Mucosa of rectum (tissue), 2 donors: ENCODE measurements at regions not wholly inside any gene's neighbourhood (a gene's known extent, or its start where the extent isn't known, plus 50 kb on each side); places are given as distances from the start of the nearest gene placed in this dataset.

Source experiments
- H3K27ac ChIP-seq, 2 donors: one replicate each; pipeline ENCODE4 v1.7.0; 2013; ENCODE audit warnings: inconsistent platforms in 2 of 2, low read depth in 2 of 2, low read length in 2 of 2
- H3K27me3 ChIP-seq, 2 donors: one replicate each; pipeline ENCODE4 v1.7.0; 2013; ENCODE audit warnings: low read length in 2 of 2; ENCODE audit not compliant: control insufficient read depth in 2 of 2, insufficient read depth in 2 of 2
- H3K36me3 ChIP-seq, 2 donors: one replicate each; pipeline ENCODE4 v1.7.0; 2013; ENCODE audit warnings: low read length in 2 of 2; ENCODE audit not compliant: control insufficient read depth in 2 of 2, insufficient read depth in 2 of 2
- H3K4me1 ChIP-seq, 2 donors: one replicate each; pipeline ENCODE4 v1.7.0; 2013; ENCODE audit warnings: low read length in 2 of 2, mild to moderate bottlenecking in 1 of 2; ENCODE audit not compliant: control insufficient read depth in 2 of 2, insufficient read depth in 2 of 2
- H3K4me3 ChIP-seq, 2 donors: one replicate each; pipeline ENCODE4 v1.7.0; 2013; ENCODE audit warnings: low read length in 2 of 2
- H3K9ac ChIP-seq, 2 donors: one replicate each; pipeline ENCODE4 v1.7.0; 2013; ENCODE audit warnings: low read length in 2 of 2, low read depth in 1 of 2, mild to moderate bottlenecking in 1 of 2
- H3K9me3 ChIP-seq, 2 donors: one replicate each; pipeline ENCODE4 v1.7.0; 2013; ENCODE audit warnings: low read length in 2 of 2; ENCODE audit not compliant: control insufficient read depth in 2 of 2
- donor health status: healthy.
- donor health status: Normal muscosa, but diverticular disease.

DNA sequence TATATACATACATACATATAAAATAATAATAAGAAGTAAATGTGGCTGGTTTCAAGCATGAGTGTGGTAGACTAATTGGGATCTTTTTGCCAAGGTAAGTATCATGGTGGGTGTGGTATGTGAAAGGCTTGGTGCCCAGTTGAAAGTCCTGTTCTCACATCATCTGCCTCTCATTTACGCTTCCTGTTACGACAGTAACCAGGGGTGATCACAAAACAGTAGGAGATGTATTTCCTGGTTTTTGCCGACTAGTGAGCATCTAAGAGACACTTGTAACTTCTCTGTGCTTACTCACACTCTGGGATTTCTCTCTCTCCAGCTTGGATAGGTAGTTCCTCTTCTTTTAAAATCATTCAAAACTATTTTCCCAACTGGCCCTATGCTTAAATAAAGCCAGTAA, 1028.3 kb upstream of the NR2F2 start:
- Histone ChIP-seq H3K9ac (no peak overlapping the region), H3K27ac (no peak overlapping the region), H3K9me3 (no peaks in the 10 kb centered on the region), H3K36me3 (no peaks in the 10 kb centered on the region), H3K27me3 (no peaks in the 10 kb centered on the region), H3K4me3 (no peak overlapping the region), H3K4me1 (no peaks in the 10 kb centered on the region)

DNA sequence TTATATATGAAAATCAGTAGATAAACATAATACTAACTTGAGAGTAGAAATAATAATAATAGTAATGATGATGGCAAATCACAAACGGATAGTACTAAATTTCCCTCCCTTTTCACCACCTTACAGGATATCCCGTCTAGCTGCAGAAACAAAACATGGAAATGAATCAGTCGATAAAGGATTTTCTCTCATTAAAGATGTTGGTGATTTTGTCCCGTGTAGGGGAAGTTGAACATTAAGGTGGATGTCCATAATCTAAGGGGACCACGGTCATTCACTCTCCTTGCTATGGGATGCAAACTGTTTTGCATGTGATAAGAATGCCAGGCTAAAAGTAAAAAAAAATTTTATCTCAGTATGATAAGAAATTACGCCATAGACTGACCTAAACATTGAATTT, 1027.7 kb upstream of the NR2F2 start:
- Histone ChIP-seq H3K4me3 (no peak overlapping the region), H3K4me1 (no peaks in the 10 kb centered on the region), H3K36me3 (no peaks in the 10 kb centered on the region), H3K27ac (no peak overlapping the region), H3K9me3 (no peaks in the 10 kb centered on the region), H3K27me3 (no peaks in the 10 kb centered on the region), H3K9ac (no peak overlapping the region)

DNA sequence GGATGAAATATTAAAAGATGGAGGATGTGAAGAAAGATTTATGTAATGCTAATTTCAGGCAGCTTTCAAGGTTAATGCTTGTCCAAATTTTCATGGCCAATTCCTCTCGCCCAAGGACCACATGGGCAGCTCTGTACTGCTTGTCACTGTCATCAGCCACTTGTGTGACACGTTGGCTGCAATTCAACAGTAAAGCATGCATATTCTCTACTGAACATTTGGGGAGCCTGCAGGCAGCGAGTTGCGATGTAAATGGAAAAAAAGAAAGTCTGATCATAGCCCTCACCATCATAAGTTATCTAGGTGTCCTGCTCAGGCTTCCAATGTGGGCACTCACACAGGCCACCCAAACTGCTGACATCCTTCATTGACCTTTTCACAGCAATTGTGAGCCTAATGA, 1026.8 kb upstream of the NR2F2 start:
- H3K27me3 ChIP-seq = no peaks in the 10 kb centered on the region
- H3K4me1 ChIP-seq = no peaks in the 10 kb centered on the region
- no peak overlapping the region for H3K9ac ChIP-seq
- peak overlapping the region; percentile 49 to 51 for H3K27ac ChIP-seq
- H3K36me3 ChIP-seq = no peaks in the 10 kb centered on the region
- no peak overlapping the region for H3K4me3 ChIP-seq
- no peaks in the 10 kb centered on the region for H3K9me3 ChIP-seq

DNA sequence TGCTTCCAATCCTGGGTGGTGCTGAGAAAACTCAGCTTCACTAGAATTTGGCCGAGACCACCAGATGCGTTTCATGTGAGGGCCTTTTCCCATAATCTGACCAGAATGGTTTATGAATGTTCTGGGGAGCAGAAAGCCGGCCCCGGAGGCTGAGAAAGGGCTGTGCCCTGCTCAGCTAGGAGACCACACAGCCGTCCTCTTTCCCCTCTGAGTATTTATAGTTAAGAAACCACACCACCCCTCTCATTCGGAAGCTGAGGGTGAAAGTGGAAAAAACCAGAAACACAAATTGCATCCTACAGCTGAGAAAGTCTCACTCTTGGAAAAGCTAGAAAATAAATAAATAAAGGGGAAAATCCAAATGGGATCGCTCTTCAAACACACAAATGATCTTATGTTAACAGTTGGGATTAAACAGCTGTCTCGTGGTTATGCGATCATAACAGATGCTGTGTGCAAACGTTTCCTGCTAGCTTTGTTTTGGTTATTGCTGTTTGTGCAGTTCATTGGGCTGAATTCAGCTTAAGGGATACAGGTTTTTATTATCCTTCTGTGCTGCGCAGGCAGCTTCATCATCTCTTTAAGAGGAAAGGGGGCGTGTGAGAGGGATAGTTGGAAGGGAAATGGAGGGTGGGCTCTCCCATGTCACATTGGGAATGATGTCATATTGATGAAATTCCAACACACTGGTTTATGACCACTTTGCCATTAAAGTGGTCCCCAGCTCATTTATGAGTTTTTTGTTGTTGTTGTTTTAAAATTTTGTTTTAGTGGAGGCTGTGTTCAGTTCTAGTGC, 1026.2 kb upstream of the NR2F2 start:
- no peaks in the 10 kb centered on the region for H3K27me3 ChIP-seq
- no peaks in the 10 kb centered on the region for H3K36me3 ChIP-seq
- H3K9me3 ChIP-seq = no peaks in the 10 kb centered on the region
- H3K27ac ChIP-seq = peak overlapping the region; percentile 49 to 51
- H3K4me3 ChIP-seq = no peak overlapping the region
- H3K9ac ChIP-seq = no peak overlapping the region
- H3K4me1 ChIP-seq = no peaks in the 10 kb centered on the region

DNA sequence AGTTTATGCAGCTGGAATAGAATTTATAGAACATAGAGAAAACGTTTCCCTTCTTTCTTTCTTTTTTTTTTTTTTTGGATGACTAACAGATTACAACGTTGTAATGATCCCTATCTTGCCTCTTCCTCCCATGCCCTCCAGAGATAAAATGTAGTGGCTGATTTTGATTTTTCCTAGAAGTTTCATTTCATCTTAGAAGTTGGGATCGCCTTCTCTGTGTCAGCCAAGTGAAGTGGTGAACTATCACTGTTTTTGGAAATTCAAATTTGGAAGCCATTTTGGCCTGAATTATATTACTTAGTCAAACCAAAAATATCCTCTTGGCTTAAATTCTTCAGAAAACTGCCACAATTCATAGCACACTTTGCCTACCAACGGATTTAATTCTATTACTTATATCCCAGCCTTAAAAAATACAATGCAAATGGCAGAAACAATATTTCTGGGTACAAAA, 1025.5 kb upstream of the NR2F2 start:
- no peaks in the 10 kb centered on the region for H3K9me3 ChIP-seq
- no peaks in the 10 kb centered on the region for H3K4me1 ChIP-seq
- no peaks in the 10 kb centered on the region for H3K27me3 ChIP-seq
- no peaks in the 10 kb centered on the region for H3K36me3 ChIP-seq
- no peak overlapping the region for H3K9ac ChIP-seq
- H3K27ac ChIP-seq = peak overlapping the region; percentile 47 to 49
- H3K4me3 ChIP-seq = no peak overlapping the region

DNA sequence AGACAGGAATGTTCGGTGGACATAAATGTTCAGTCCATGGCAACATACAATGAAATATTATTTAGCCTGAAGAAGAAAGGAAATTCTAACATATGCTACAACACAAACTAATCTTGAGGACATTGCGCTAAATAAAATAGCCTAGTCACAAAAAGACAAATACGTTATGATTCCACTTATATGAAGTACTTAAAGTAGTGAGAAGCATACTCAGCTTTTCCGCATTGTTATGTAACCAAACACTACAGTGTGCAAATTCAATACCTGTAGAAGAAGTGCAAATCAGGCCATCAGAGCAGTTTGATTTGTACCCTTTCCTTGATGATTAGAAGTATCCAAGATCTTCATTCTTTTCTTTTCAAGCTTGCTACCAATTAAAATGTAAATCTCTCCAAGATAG, 1023.4 kb upstream of the NR2F2 start:
- H3K9me3 ChIP-seq = no peaks in the 10 kb centered on the region
- no peak overlapping the region for H3K9ac ChIP-seq
- H3K27me3 ChIP-seq = no peaks in the 10 kb centered on the region
- H3K27ac ChIP-seq = no peak overlapping the region
- no peaks in the 10 kb centered on the region for H3K36me3 ChIP-seq
- H3K4me3 ChIP-seq = no peak overlapping the region
- H3K4me1 ChIP-seq = no peaks in the 10 kb centered on the region

DNA sequence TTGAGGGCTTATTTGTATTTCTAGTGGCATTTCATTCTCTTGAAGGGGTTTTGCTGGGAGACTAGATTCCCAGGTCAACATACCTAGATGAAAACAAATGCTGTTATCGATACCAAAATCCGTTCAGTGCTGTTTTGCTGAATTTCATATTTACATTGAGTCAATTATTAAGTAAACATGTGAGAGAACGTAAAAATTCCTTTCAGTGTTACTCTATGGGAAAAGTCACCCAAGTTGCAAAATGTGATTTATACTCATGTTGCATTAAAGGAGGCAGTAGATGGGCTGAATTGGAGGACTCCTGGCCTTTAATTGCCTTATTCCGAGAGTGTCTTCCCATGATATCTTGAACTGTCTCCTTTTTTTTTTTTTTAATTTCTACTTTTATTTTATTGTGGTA, 1011.3 kb upstream of the NR2F2 start:
- no peak overlapping the region for H3K4me3 ChIP-seq
- no peaks in the 10 kb centered on the region for H3K36me3 ChIP-seq
- no peaks in the 10 kb centered on the region for H3K27me3 ChIP-seq
- no peaks in the 10 kb centered on the region for H3K9me3 ChIP-seq
- no peak overlapping the region for H3K9ac ChIP-seq
- no peak overlapping the region for H3K27ac ChIP-seq
- no peaks in the 10 kb centered on the region for H3K4me1 ChIP-seq

DNA sequence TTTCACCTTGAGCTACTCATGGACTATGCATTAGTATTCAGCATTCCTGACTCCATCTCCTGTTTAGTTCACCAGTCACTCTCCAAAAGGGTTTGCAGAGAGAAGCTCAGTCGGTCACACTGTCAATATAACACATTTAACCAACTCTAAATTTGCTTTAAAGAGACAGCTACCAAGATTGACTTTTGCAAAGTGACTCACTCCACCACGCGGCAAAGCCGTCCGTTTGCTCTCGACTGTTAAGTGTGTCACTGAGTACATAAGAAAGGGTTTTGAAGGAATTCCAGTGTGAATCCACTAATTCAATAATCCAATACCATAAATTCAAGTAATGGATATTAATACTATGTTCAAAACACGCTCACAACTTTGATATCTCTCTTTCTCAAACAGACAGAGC, 1006.7 kb upstream of the NR2F2 start:
- Histone ChIP-seq H3K9ac (no peak overlapping the region), H3K9me3 (peaks cover 0 to 2% of the 10 kb centered on the region in 2 donors), H3K27ac (no peak overlapping the region), H3K4me1 (no peaks in the 10 kb centered on the region), H3K27me3 (no peaks in the 10 kb centered on the region), H3K36me3 (no peaks in the 10 kb centered on the region), H3K4me3 (no peak overlapping the region)

DNA sequence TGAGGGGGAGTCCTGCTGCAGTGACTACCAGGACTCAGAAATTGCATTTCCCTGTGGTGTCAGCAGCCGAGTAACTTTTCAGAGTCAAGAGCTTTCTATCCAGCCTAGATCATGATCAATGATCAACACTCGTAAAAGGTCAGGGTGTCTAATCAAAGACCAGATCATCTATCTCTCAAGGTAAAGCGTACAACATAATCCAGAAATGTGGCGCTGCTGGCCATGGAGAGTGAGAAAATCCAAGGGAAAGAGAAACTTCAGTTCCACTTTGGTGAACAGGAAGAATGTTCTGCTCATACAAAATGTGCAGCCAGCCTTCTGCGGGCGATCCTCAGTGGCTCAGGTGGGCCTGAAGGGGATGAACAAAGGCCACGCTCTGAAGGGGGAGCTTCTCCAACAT, 1005.8 kb upstream of the NR2F2 start:
- Histone ChIP-seq H3K4me3 (no peak overlapping the region), H3K36me3 (no peaks in the 10 kb centered on the region), H3K9me3 (peaks cover 0 to 2% of the 10 kb centered on the region in 2 donors), H3K9ac (no peak overlapping the region), H3K4me1 (no peaks in the 10 kb centered on the region), H3K27me3 (no peaks in the 10 kb centered on the region), H3K27ac (no peak overlapping the region)

DNA sequence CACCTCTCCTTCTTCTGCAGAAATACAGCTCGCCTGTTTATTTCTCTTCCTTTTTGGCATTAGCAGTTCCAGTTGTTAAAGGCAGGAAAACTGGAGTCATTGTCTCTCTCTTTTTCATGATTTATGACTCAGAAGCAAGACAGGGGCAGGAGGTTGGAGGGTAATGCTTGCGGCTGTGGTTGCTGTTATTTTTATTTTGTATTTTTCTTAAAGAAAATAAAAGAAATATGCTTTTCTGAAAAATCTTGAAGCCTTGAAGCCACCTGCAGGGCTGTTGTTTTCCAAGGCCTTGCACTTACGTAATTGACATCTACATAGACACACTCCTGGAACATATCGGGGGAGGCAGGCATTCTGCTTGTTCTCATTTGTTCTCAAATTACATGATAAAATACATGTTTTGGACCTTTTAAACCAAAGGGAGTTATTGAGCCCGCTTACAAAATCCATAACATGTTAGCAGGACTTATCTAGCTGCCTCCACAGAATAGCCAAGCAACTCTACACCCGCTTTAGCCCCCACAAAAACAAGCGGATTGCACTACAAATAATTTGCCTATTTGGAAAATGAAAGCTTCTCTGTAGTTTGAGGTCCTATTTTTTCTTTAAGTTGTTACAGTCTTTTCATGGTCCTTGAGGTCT, 1004.6 kb upstream of the NR2F2 start:
- Histone ChIP-seq H3K27me3 (no peaks in the 10 kb centered on the region), H3K4me1 (no peaks in the 10 kb centered on the region), H3K27ac (peak overlapping the region; percentile 21 to 50), H3K4me3 (no peak overlapping the region), H3K36me3 (no peaks in the 10 kb centered on the region), H3K9me3 (peaks cover 0 to 2% of the 10 kb centered on the region in 2 donors), H3K9ac (no peak overlapping the region)
